MCF 10A (cell line): ENCODE measurements at regions not wholly inside any gene's neighbourhood (a gene's known extent, or its start where the extent isn't known, plus 50 kb on each side); places are given as distances from the start of the nearest gene placed in this dataset.
"Not testable (repeated sequence)": the region's sequence is repeated elsewhere in the genome, so short reads cannot be mapped to it uniquely, and the experiment has no call there.

Experiments
- BruUV-seq: library from RNA; stranded (reverse); fragments of 400-500 nt; replicated peaks from 2 replicates; lab custom pipeline; 2021; lab: Mats Ljungman, UMichigan
- CTCF ChIA-PET: fragments of 300-600 bp; sonication (Branson Sonifier 250); formaldehyde crosslinking; extraction: SDS; loops from one replicate; lab custom pipeline; 2021; ENCODE audit warnings: antibody characterized with exemption, inconsistent platforms; lab: Yijun Ruan, JAX
- POLR2A ChIA-PET: fragments of 300-600, 350-650 bp; sonication (Branson Sonifier 250); formaldehyde crosslinking; extraction: SDS; loops from one replicate; lab custom pipeline; 2020; ENCODE audit warnings: antibody characterized with exemption, inconsistent platforms; lab: Yijun Ruan, JAX
- DNase-seq: peaks from one replicate; pipeline ENCODE4 v3.0.0-alpha.2; 2018; ENCODE audit not compliant: unreplicated experiment
- H3K27ac Mint-ChIP-seq: one replicate; pipeline ENCODE4 v1.8.0; 2022; ENCODE audit warnings: mild to moderate bottlenecking, low read depth, mixed read lengths; ENCODE audit not compliant: unreplicated experiment
- H3K27me3 Mint-ChIP-seq: one replicate; pipeline ENCODE4 v1.8.0; 2022; ENCODE audit warnings: mixed read lengths; ENCODE audit not compliant: insufficient read depth, unreplicated experiment
- H3K36me3 Mint-ChIP-seq: one replicate; pipeline ENCODE4 v1.8.0; 2022; ENCODE audit warnings: mild to moderate bottlenecking, moderate library complexity, mixed read lengths; ENCODE audit not compliant: insufficient read depth, unreplicated experiment
- H3K4me1 Mint-ChIP-seq: one replicate; pipeline ENCODE4 v1.8.0; 2022; ENCODE audit warnings: mixed read lengths; ENCODE audit not compliant: insufficient read depth, unreplicated experiment
- H3K4me3 Mint-ChIP-seq: one replicate; pipeline ENCODE4 v1.8.0; 2022; ENCODE audit warnings: mild to moderate bottlenecking, moderate library complexity, mixed read lengths; ENCODE audit not compliant: unreplicated experiment
- H3K9me3 Mint-ChIP-seq: one replicate; pipeline ENCODE4 v1.8.0; 2022; ENCODE audit warnings: mixed read lengths; ENCODE audit not compliant: unreplicated experiment
- intact Hi-C: fragments of 100-400 bp; cut with micrococcal nuclease; formaldehyde crosslinking; loops from 2 replicates; pipeline ENCODE4 v1.14.1; 2022
- TF ChIP-seq, protein P1 (sequence below): fragments of 200-600 bp; IDR thresholded peaks from one replicate; pipeline ENCODE4 v1.8.0; 2022; ENCODE audit warnings: antibody characterized with exemption, mild to moderate bottlenecking; ENCODE audit not compliant: unreplicated experiment

DNA sequence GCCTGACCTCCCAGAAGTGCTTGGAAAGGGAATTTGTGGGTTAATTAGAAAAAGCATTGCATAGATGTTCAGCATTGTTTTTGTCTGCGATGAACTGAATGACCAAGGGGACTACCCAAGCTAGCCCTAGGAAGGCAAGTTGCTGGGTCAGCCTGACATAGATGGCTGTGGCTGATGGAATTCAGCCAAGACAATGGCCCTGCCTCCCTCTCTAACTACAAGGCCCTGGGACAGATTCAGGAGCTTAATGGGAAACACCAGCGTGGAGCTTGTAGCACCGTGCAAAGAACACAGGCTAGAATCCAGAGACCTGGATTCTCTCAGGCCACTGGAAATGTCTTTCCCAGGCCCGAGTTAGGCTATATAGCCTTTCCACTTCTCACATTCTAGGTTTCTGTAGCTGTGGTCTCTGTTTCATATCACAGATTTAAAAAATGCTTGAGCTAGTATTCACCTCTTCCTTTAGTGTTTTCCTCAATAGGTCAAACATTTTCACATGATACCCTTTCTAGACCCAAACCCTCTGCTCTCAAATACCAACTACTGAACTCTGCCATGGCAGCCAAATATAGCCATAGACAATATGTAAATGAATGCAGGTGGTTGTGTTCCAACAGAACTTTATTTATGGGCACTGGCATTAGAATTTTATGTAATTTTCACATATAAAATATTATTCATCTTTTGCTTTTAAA is 294.3 kb upstream of the MEX3C start:
- peak; percentile 4 for DNase-seq
- Mint-ChIP-seq H3K27me3 (no peaks in the 10 kb centered on the region), H3K4me1 (peaks cover 44% of the 10 kb centered on the region), H3K36me3 (no peaks in the 10 kb centered on the region), H3K9me3 (no peaks in the 10 kb centered on the region), H3K27ac (peak overlapping the region; percentile 59), H3K4me3 (no peak overlapping the region)
- ChIA-PET POLR2A (interaction anchor here (0.6 to 1.5 kb wide), 3 partner anchors 17 to 325 kb away, joined by 3 to 5 read pairs (median 3); no protein-coding TSS in a partner anchor), CTCF (interaction anchor here (0.6 kb wide), 5 partner anchors 48 to 356 kb away, joined by 3 to 4 read pairs (median 3); no protein-coding TSS in a partner anchor)
- BruUV-seq, result no TSS peak
- intact Hi-C loops, result no loop called here
- TF ChIP-seq, protein P1, sequence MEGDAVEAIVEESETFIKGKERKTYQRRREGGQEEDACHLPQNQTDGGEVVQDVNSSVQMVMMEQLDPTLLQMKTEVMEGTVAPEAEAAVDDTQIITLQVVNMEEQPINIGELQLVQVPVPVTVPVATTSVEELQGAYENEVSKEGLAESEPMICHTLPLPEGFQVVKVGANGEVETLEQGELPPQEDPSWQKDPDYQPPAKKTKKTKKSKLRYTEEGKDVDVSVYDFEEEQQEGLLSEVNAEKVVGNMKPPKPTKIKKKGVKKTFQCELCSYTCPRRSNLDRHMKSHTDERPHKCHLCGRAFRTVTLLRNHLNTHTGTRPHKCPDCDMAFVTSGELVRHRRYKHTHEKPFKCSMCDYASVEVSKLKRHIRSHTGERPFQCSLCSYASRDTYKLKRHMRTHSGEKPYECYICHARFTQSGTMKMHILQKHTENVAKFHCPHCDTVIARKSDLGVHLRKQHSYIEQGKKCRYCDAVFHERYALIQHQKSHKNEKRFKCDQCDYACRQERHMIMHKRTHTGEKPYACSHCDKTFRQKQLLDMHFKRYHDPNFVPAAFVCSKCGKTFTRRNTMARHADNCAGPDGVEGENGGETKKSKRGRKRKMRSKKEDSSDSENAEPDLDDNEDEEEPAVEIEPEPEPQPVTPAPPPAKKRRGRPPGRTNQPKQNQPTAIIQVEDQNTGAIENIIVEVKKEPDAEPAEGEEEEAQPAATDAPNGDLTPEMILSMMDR, result no peak

DNA sequence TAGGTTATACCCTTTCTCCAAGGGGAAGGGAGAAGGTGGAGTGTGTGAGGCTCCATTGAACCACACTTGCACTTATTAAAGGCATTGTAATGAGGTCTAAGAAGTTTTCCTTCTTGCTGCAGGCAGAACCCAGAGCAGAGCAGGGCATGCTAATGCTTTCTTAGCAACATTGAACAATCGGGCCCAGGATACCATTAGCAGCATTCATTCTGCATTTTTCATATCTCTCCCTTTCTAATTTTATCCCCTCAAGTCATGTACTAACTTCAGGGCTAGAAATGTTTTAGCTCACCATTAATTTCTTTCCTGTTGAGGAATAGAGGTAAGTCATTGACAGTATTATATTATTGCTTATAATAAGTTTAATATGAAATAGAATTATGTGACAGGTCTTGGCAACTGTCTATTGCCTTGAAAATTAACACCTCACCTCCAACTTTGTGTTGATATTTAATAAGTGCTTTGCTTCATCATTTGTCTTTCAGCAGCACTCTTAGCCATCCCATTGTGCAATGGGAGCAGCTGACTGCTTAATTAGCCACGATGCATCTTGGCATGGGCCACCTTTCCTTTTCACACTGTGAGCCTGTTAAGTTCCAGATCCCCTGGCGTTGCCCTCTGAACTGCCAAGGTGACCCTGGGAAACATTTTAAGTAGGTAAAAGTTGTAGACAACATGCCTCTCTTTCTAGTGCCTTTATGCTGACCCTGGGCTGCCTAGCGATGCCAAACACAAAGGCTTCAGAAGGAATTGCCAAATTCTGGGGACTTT is 300.8 kb upstream of the MEX3C start:
- Mint-ChIP-seq H3K27me3 (no peaks in the 10 kb centered on the region), H3K4me1 (peaks cover 19% of the 10 kb centered on the region), H3K4me3 (no peak overlapping the region), H3K9me3 (no peaks in the 10 kb centered on the region), H3K36me3 (no peaks in the 10 kb centered on the region), H3K27ac (no peak overlapping the region)
- intact Hi-C loops, result no loop called here
- ChIA-PET POLR2A (interaction anchor here (0.6 to 1.7 kb wide), 5 partner anchors 9 to 168 kb away, joined by 3 to 9 read pairs (median 3); no protein-coding TSS in a partner anchor), CTCF (interaction anchor here (0.5 kb wide), 2 partner anchors 38 to 448 kb away, joined by 3 read pairs; no protein-coding TSS in a partner anchor)
- TF ChIP-seq, protein P1, result no peak
- DNase-seq, result no peak
- no TSS peak for BruUV-seq

DNA sequence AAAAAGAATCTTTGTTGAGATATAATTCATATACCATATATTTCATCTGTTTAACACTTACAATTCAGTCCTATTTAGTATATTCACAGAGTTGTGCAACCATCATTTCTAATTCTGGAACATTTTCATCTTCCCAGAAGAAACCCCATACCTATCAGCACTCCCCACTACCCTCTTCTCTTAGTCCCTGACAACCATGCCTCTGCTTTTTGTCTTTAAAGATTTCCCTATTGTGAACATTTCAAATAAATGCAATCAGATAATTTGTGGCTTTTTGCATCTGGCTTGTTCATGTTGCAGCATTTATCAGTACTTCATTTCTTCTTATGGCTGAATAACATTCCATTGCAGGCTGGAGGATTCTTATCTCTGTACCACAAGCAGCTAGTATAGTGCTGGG is 305.9 kb upstream of the MEX3C start:
- Mint-ChIP-seq H3K27me3 (no peaks in the 10 kb centered on the region), H3K27ac (no peak overlapping the region), H3K9me3 (no peaks in the 10 kb centered on the region), H3K4me1 (peaks cover 13% of the 10 kb centered on the region), H3K36me3 (no peaks in the 10 kb centered on the region), H3K4me3 (no peak overlapping the region)
- CTCF ChIA-PET, result no interaction called here
- BruUV-seq, result no TSS peak
- POLR2A ChIA-PET, result interaction anchor here (1.5 kb wide), 1 partner anchor 11 kb away, joined by 5 read pairs; no protein-coding TSS in a partner anchor
- intact Hi-C loops, result no loop called here
- TF ChIP-seq, protein P1, result no peak
- no peak for DNase-seq

DNA sequence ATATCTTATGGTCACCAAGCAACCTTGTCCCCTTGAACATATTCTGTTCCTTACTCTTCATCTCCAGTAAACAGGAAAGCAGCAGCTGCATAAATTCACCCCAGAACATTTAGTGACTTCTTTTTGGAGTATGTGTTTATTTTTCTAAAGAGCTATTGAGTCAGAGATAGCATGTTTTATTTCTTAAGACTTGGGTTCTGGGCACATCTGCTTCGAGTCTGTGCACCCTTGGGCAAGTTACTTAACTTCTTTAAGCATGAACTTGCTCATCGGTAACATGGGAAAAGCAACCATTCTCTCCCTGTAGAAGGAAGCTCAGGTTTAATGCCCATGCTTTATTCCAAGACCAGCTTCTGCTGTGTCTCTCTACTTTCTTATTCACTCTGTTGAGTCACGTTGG is 309.3 kb upstream of the MEX3C start:
- TF ChIP-seq, protein P1, result no peak
- DNase-seq, result peak; percentile 50
- no TSS peak for BruUV-seq
- ChIA-PET CTCF (interaction anchor here (0.6 to 1.5 kb wide), 4 partner anchors 72 to 467 kb away, joined by 3 to 4 read pairs (median 3); no protein-coding TSS in a partner anchor), POLR2A (interaction anchor here (0.8 to 1.5 kb wide), 4 partner anchors 8 to 177 kb away, joined by 3 read pairs; no protein-coding TSS in a partner anchor)
- H3K9me3 Mint-ChIP-seq, result peaks cover 8% of the 10 kb centered on the region
- no peaks in the 10 kb centered on the region for H3K27me3 Mint-ChIP-seq
- no peak overlapping the region for H3K27ac Mint-ChIP-seq
- no peaks in the 10 kb centered on the region for H3K4me1 Mint-ChIP-seq
- no peaks in the 10 kb centered on the region for H3K36me3 Mint-ChIP-seq
- H3K4me3 Mint-ChIP-seq, result no peak overlapping the region
- intact Hi-C loops, result no loop called here

DNA sequence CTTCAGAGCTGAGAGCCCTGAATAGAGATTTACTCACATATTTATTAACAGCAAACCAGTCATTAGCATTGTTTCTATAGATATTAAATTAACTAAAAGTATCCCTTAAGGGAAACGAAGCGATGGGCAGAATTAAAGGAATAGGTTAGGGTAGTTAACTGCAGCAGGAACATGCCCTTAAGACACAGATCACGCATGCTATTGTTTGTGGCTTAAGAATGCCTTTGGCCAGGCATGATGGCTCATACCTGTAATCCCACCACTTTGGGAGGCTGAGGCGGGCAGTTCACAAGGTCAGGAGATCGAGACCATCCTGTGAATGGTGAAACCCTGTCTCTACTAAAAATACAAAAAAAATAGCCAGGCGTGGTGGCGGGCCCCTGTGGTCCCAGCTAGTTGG is 310.9 kb upstream of the MEX3C start:
- H3K9me3 Mint-ChIP-seq, intact Hi-C loops, H3K4me3 Mint-ChIP-seq, H3K27ac Mint-ChIP-seq, CTCF ChIA-PET, H3K27me3 Mint-ChIP-seq, BruUV-seq, DNase-seq, H3K36me3 Mint-ChIP-seq: not testable (repeated sequence)
- POLR2A ChIA-PET, result interaction anchor here (0.8 kb wide), 1 partner anchor 11 kb away, joined by 3 read pairs; no protein-coding TSS in a partner anchor
- peaks cover 12% of the 10 kb centered on the region for H3K4me1 Mint-ChIP-seq
